HAP-1 (cell line): ENCODE measurements at regions not wholly inside any gene's neighbourhood (a gene's known extent, or its start where the extent isn't known, plus 50 kb on each side); places are given as distances from the start of the nearest gene placed in this dataset.
A peak's percentile ranks its signal among the peaks of the same experiment; 100 is the strongest.
"Not testable (repeated sequence)": the region's sequence is repeated elsewhere in the genome, so short reads cannot be mapped to it uniquely, and the experiment has no call there.

ENCODE experiments used
- DNase-seq, 2 experiments: peaks; one replicate each; pipeline ENCODE4 v3.0.0-alpha.2; 2016 to 2020; ENCODE audit warnings: low spot score in 2 of 2
- H3K27me3 ChIP-seq: fragments of 250-450 bp; sonication (Bioruptor Pico); 2 replicates; pipeline ENCODE4 v1.5.1; 2020; ENCODE audit warnings: low read depth, mild to moderate bottlenecking, moderate library complexity
- H3K36me3 ChIP-seq: fragments of 250-450 bp; sonication (Bioruptor Pico); replicated peaks from 2 replicates; pipeline ENCODE4 v1.5.1; 2020; ENCODE audit warnings: mild to moderate bottlenecking
- H3K4me1 ChIP-seq: fragments of 250-450 bp; sonication (Bioruptor Pico); 2 replicates; pipeline ENCODE4 v1.5.1; 2020; ENCODE audit warnings: mild to moderate bottlenecking
- H3K4me3 ChIP-seq: fragments of 250-450 bp; sonication (Bioruptor Pico); 2 replicates; pipeline ENCODE4 v1.5.1; 2020; ENCODE audit warnings: mild to moderate bottlenecking, moderate library complexity
- H3K9me3 ChIP-seq: fragments of 250-450 bp; sonication (Bioruptor Pico); 2 replicates; pipeline ENCODE4 v1.5.1; 2020; ENCODE audit warnings: mild to moderate bottlenecking, moderate library complexity
- in situ Hi-C: fragments of 300-500 bp; cut with MboI; formaldehyde crosslinking; loops from 3 replicates; pipeline ENCODE4 v1.14.3; 2020; ENCODE audit warnings: low sequenced_read_pairs, inconsistent platforms, mixed read lengths

- in situ Hi-C loops: loop anchor here (5.0 kb wide), 1 partner anchor 308 kb away; no protein-coding TSS in a partner anchor
These were observed 112.4 kb upstream of the ZNF236 start for GRCh38 chr18:76709659-76710645.

DNA sequence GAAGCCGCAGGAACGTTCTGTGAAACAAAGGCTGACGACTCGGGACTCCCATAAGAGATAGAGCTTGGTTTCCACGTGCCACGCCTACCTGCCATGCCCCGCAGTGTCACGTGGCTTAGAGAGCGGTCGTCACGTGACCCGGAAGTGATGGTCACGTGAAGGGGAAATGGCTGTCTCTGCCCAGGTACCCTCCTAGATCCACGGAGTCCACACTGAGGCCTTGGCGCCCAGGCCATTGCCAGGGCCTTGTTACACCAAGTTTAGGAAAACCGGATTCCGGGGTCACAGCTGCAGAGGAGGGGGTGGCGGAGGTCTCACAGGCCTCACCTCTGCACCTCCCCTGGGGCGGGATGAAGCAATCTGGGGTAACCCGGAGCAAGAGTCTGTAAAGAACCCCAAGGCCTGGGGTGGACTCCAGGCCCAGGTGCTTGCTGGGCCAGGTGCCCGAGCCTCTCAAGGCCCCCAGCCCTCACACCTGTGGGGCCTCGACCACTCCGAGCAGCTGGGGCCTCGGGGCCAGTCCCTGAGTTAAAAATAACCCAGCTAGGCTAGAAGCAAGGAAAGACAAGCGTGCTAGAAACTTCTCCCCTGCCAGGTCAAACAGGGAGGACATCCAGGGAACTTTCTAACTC is 113.5 kb upstream of the ZNF236 start:
- Histone ChIP-seq H3K9me3 (no peaks in the 10 kb centered on the region), H3K4me1 (no peaks in the 10 kb centered on the region), H3K36me3 (no peaks in the 10 kb centered on the region), H3K27me3 (no peaks in the 10 kb centered on the region), H3K4me3 (no peak overlapping the region)
- in situ Hi-C loops: loop anchor here (5.0 kb wide), 1 partner anchor 307 kb away; no protein-coding TSS in a partner anchor
- no peak for DNase-seq

More at GRCh38 chr18:76709659-76710645, 112.4 kb upstream of the ZNF236 start:
- Histone ChIP-seq H3K27me3 (no peaks in the 10 kb centered on the region), H3K4me3 (no peak overlapping the region), H3K4me1 (no peaks in the 10 kb centered on the region), H3K36me3 (no peaks in the 10 kb centered on the region), H3K9me3 (no peaks in the 10 kb centered on the region)
- peak; percentile 66 to 80 for DNase-seq

DNA sequence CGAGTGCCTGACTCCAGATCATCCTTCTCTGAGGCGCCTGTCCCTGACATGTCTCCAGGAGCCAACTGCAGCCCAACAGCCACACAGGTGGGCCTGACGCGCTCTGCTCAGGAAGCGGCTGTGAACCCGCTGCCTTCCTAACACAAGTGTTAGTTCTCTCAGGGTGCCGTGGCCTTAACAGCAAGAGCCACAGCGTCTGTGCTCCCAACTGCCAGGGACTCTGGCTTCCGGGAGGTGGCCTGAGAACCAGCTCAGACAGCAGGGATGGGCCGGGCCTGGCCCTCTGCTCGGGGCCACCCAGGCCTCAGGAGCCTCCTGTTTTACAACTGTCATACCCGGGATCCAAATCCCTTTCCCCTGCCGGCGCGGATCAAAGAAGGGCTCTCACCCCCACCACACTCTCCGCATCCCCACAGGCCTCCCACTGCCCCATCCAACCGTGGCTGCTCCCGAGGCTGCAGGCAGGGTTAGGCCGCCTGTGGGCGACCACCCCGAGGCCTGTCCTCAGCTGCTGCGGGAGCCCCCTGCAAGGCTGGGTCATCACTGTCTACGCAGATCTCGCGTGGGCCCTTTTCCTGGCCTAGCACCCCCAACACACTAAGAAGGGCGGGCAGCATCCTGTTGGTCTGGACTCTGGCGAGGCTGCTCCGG is 114.2 kb upstream of the ZNF236 start:
- H3K9me3 ChIP-seq: no peaks in the 10 kb centered on the region

DNA sequence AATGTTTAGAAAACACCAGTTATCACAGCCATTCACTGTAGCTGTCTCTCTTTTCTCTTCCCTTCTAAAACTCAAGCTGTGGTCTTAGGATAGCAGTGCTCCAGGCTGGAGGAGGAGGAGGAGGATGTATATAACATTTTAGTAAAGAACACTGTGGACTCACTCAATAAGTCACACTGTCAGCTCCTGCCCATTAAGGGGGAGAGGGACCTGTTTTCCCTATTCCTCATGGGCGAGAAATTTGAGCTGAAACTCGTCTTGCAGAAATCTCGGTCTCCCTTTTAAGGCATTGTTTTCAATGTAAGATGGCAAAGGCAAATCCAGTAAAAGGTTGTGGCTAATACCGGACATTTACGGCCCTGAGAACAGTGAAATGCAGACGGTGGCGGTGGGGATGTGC is 114.8 kb upstream of the ZNF236 start:
- H3K4me3 ChIP-seq: no peak overlapping the region
- peak in 1 of 2 experiments; percentile 13 for DNase-seq
- no peaks in the 10 kb centered on the region for H3K36me3 ChIP-seq
- no peaks in the 10 kb centered on the region for H3K9me3 ChIP-seq
- H3K4me1 ChIP-seq: no peaks in the 10 kb centered on the region
- in situ Hi-C loops: loop anchor here (5.0 kb wide), 1 partner anchor 305 kb away; no protein-coding TSS in a partner anchor
- H3K27me3 ChIP-seq: no peaks in the 10 kb centered on the region

More for the DNA sequence above, 114.2 kb upstream of the ZNF236 start:
- Histone ChIP-seq H3K4me3 (no peak overlapping the region), H3K36me3 (no peaks in the 10 kb centered on the region), H3K27me3 (no peaks in the 10 kb centered on the region), H3K4me1 (no peaks in the 10 kb centered on the region)
- no peak for DNase-seq
- in situ Hi-C loops: loop anchor here (5.0 kb wide), 1 partner anchor 306 kb away; no protein-coding TSS in a partner anchor

GRCh38 chr18:76704589-76704988 is 117.8 kb upstream of the ZNF236 start:
- in situ Hi-C loops, H3K4me1 ChIP-seq, H3K36me3 ChIP-seq, H3K4me3 ChIP-seq, H3K9me3 ChIP-seq, H3K27me3 ChIP-seq, DNase-seq: not testable (repeated sequence)

DNA sequence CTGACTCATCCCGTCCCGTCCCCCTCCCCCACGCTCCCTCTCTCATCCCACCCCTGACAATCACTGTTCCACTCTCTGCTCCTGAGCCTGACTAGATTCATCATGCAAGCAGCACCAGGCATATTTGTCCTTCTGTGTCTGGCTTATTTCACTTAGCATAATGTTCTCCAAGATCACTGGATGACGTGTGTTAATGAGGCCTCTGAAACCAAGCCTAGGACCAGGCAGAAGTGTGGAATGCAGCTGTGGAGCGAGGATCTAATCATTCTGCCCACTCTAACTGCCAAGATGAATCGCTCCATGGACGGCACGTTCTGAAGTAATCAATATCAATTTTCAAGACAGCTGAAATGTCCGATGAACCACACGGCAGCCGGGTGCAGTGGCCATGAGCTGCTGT is 122.4 kb upstream of the ZNF236 start:
- 0 out of 2 replicates have a peak, but pooled peaks cover 7% of the 10 kb centered on the region for H3K27me3 ChIP-seq
- no peak for DNase-seq
- H3K36me3 ChIP-seq: no peaks in the 10 kb centered on the region
- H3K9me3 ChIP-seq: no peaks in the 10 kb centered on the region
- no peak overlapping the region for H3K4me3 ChIP-seq
- in situ Hi-C loops: no loop called here
- H3K4me1 ChIP-seq: peaks cover 11% of the 10 kb centered on the region

DNA sequence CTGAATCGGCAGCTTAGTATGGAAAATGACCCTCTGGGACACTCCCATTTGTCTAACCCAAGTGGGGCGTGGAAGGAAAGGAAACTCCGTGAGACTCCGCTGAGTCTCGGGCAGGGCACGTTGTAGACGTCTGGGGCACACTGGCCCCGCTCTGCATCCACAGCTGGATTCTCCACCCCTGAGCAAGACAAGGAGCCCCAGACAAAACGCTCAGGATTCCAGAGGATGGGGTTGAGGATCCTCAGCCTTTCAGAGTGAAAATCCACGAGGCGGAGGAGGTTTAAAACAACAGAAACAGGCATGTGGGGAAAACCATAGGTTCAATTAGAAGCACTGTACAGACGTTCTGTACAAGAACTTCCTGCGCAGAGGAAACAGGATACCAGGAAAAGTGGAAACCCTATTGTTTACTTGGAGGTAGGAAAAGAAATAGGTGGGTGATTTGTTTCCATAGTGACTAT is 124.9 kb upstream of the ZNF236 start:
- no peaks in the 10 kb centered on the region for H3K9me3 ChIP-seq

GRCh38 chr18:76691800-76692199 is 130.6 kb upstream of the ZNF236 start:
- peaks cover 6% of the 10 kb centered on the region; the same call in 1 of the 2 replicates for H3K4me1 ChIP-seq
- H3K27me3 ChIP-seq: no peaks in the 10 kb centered on the region
- DNase-seq: no peak
- no peaks in the 10 kb centered on the region for H3K9me3 ChIP-seq
- H3K4me3 ChIP-seq: no peak overlapping the region
- no peaks in the 10 kb centered on the region for H3K36me3 ChIP-seq
- in situ Hi-C loops: no loop called here

More for the DNA sequence above, 124.9 kb upstream of the ZNF236 start:
- Histone ChIP-seq H3K36me3 (no peaks in the 10 kb centered on the region), H3K4me1 (peaks cover 11% of the 10 kb centered on the region), H3K27me3 (0 out of 2 replicates have a peak, but pooled peaks cover 7% of the 10 kb centered on the region), H3K4me3 (no peak overlapping the region)
- in situ Hi-C loops: no loop called here
- peak; percentile 19 to 54 for DNase-seq

DNA sequence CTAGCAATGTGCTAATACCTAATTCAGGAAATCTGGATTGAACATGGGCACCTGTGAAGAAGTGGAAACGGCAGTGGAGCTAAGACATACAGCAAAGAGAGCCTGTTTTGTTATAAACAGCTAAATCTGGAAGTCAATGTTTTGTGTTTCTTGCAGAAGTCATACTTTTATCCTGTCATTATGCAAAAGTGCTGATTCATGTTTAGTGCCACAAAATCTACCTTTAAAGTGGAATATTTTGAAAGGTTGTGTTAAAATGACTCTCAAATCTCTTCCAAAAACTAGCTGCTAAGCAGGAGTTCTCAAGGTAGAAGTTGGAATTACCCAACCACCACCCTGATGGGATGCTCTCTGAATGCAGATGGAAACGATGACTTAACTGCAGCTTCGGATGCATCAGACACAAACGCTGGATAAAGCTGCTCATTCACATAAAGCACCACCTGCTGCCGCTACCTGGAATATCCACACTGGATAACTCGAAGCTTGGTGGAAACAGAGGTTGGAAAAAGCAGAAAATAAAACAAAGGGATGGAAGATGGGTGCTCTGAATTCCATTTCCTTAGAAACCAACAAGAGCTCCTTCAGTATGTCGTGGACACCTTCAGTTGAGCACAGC is 132.6 kb upstream of the ZNF236 start:
- no peaks in the 10 kb centered on the region for H3K27me3 ChIP-seq
- no peaks in the 10 kb centered on the region for H3K9me3 ChIP-seq
- in situ Hi-C loops: no loop called here

DNA sequence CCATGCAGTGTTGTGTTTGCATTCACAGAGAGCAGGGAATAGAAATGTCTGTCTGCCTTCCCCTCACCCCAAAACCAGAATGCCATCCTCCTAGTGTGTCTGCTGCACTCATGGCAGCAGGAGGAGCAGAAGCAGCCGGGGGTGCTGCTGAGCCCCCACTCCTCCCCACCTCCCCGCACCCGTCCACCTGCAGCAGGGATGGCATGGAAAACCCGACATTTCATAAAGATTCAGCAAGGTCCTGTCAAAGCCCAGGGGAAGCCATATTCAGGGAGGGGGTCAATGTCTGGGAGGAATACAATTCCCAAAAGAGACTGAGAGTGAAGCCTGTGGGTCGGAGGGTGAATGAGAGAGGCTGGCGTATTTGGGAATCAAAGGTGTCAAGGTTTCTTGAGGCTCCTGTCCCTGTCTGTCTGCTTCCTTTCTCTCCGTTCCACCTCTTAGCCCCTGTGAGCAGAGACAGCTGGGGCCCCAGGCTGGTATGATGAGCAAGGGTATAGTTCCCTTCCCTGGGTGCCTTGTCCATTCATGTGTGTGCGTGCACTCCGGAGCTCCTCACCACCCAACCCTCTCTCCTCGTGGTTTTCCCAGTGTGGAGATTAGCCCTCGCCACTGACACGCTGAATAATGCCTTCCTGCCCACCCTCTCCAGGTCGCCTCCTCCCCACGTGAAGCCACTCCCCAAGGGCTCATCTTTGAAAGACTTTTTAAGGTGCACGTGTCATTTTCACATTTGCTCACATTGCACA is 133.5 kb upstream of the ZNF236 start:
- Histone ChIP-seq H3K36me3 (no peaks in the 10 kb centered on the region), H3K4me1 (peaks cover 10% of the 10 kb centered on the region; the same call in 1 of the 2 replicates), H3K9me3 (no peaks in the 10 kb centered on the region), H3K4me3 (no peak overlapping the region), H3K27me3 (no peaks in the 10 kb centered on the region)
- in situ Hi-C loops: no loop called here
- DNase-seq: no peak

More for the DNA sequence above, 132.6 kb upstream of the ZNF236 start:
- Histone ChIP-seq H3K36me3 (no peaks in the 10 kb centered on the region), H3K4me3 (no peak overlapping the region), H3K4me1 (peaks cover 10% of the 10 kb centered on the region; the same call in 1 of the 2 replicates)
- DNase-seq: no peak

DNA sequence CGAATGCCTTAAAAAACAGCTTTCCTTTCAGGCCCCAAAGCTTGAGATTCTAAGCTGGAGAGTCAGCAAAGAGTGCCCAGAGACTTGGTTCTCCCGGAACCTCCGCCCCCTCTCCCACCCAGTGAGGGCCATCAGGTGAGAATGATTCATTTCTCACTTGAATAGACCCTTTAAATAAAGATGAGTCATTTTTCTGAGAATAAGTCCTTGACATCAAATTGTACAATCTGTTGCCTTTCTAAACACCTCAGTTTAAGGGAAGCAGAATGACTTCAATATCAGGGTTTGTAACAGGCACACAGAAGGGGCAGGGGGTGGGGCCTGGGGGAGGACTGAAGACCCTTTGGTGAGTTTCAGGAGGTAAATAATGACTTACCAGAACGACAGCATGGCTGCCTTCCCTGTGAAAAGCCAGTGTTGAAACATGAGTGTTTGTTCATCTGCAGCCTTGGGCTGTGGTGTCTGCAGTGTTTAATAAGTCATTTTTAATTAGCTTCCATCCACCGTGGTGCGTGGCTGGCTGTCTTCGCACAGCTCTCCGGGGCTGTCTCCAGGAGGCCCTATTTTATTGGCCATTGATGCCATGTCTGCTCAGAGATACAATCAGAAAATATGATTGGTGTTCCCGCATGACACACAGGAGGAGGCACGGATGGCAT is 134.9 kb upstream of the ZNF236 start:
- in situ Hi-C loops: no loop called here
- H3K27me3 ChIP-seq: no peaks in the 10 kb centered on the region
- peaks cover 10% of the 10 kb centered on the region; the same call in 1 of the 2 replicates for H3K4me1 ChIP-seq
- no peak overlapping the region for H3K4me3 ChIP-seq
- no peaks in the 10 kb centered on the region for H3K36me3 ChIP-seq
- DNase-seq: peak; percentile 20 to 36
- no peaks in the 10 kb centered on the region for H3K9me3 ChIP-seq

GRCh38 chr18:76686737-76687231 is 135.6 kb upstream of the ZNF236 start:
- H3K27me3 ChIP-seq: no peaks in the 10 kb centered on the region
- no peak overlapping the region for H3K4me3 ChIP-seq
- peaks cover 10% of the 10 kb centered on the region; the same call in 1 of the 2 replicates for H3K4me1 ChIP-seq
- in situ Hi-C loops: no loop called here
- H3K9me3 ChIP-seq: no peaks in the 10 kb centered on the region
- peak; percentile 66 to 76 for DNase-seq
- H3K36me3 ChIP-seq: no peaks in the 10 kb centered on the region
